H9 (cell line): ENCODE measurements at regions not wholly inside any gene's neighbourhood (a gene's known extent, or its start where the extent isn't known, plus 50 kb on each side); places are given as distances from the start of the nearest gene placed in this dataset.

Experiments
- DNase-seq: peaks from one replicate; pipeline ENCODE4 v3.0.0-alpha.2; 2017
- H2AFZ ChIP-seq: one replicate; pipeline ENCODE4 v1.6.1; 2013; ENCODE audit warnings: mild to moderate bottlenecking, low read length, control low read depth, moderate library complexity
- H2AK5ac ChIP-seq: 2 replicates; pipeline ENCODE4 v1.6.1; 2013; ENCODE audit warnings: low read length, control low read depth, mixed read lengths; ENCODE audit not compliant: insufficient read length
- H2BK120ac ChIP-seq: one replicate; pipeline ENCODE4 v1.6.1; 2013; ENCODE audit warnings: low read depth, mild to moderate bottlenecking, low read length, control low read depth, inconsistent platforms; ENCODE audit not compliant: poor library complexity, severe bottlenecking
- H2BK12ac ChIP-seq: 2 replicates; pipeline ENCODE4 v1.6.1; 2013; ENCODE audit warnings: low read length, control low read depth, mixed read lengths, low read depth; ENCODE audit not compliant: insufficient read length
- H2BK15ac ChIP-seq: 2 replicates; pipeline ENCODE4 v1.6.1; 2013; ENCODE audit warnings: low read depth, low read length, control low read depth
- H2BK20ac ChIP-seq: one replicate; pipeline ENCODE4 v1.6.1; 2013; ENCODE audit warnings: low read depth, mild to moderate bottlenecking, low read length, control low read depth, inconsistent platforms; ENCODE audit not compliant: poor library complexity, severe bottlenecking
- H2BK5ac ChIP-seq: 2 replicates; pipeline ENCODE4 v1.6.1; 2013; ENCODE audit warnings: low read length, control low read depth, mixed read lengths; ENCODE audit not compliant: insufficient read length
- H3K14ac ChIP-seq: 2 replicates; pipeline ENCODE4 v1.6.1; 2013; ENCODE audit warnings: low read length, control low read depth; ENCODE audit not compliant: insufficient read depth
- H3K18ac ChIP-seq: 2 replicates; pipeline ENCODE4 v1.6.1; 2013; ENCODE audit warnings: low read depth, mild to moderate bottlenecking, mixed read lengths, low read length, control low read depth; ENCODE audit not compliant: insufficient read length
- H3K23ac ChIP-seq: 2 replicates; pipeline ENCODE4 v1.6.1; 2013; ENCODE audit warnings: low read length, control low read depth, mixed read lengths, low read depth; ENCODE audit not compliant: insufficient read length
- H3K23me2 ChIP-seq: 2 replicates; pipeline ENCODE4 v1.6.1; 2013; ENCODE audit warnings: low read depth, mild to moderate bottlenecking, mixed read lengths, low read length, control low read depth; ENCODE audit not compliant: insufficient read length, poor library complexity, severe bottlenecking
- H3K27ac ChIP-seq: 2 replicates; pipeline ENCODE4 v1.5.1; 2013; ENCODE audit warnings: low read length, control low read depth, mixed read lengths, low read depth; ENCODE audit not compliant: insufficient read length
- H3K27me3 ChIP-seq: 2 replicates; pipeline ENCODE4 v1.6.1; 2013; ENCODE audit warnings: low read length, control low read depth, inconsistent platforms; ENCODE audit not compliant: insufficient read depth
- H3K4ac ChIP-seq: 2 replicates; pipeline ENCODE4 v1.6.1; 2013; ENCODE audit warnings: low read depth, mild to moderate bottlenecking, control low read depth, inconsistent platforms, low read length, moderate library complexity
- H3K4me1 ChIP-seq: 2 replicates; pipeline ENCODE4 v1.6.1; 2013; ENCODE audit warnings: low read length, control low read depth, inconsistent platforms; ENCODE audit not compliant: insufficient read depth
- H3K4me2 ChIP-seq: 2 replicates; pipeline ENCODE4 v1.6.1; 2013; ENCODE audit warnings: low read length, control low read depth, mixed read lengths; ENCODE audit not compliant: insufficient read length, insufficient read depth
- H3K56ac ChIP-seq: 2 replicates; pipeline ENCODE4 v1.6.1; 2013; ENCODE audit warnings: low read depth, mild to moderate bottlenecking, mixed read lengths, low read length, control low read depth; ENCODE audit not compliant: insufficient read length
- H3K79me1 ChIP-seq: 2 replicates; pipeline ENCODE4 v1.6.1; 2013; ENCODE audit warnings: low read depth, mild to moderate bottlenecking, moderate library complexity, low read length, control low read depth, inconsistent platforms; ENCODE audit not compliant: insufficient read depth, poor library complexity, severe bottlenecking
- H3K79me2 ChIP-seq: 2 replicates; pipeline ENCODE4 v1.6.1; 2013; ENCODE audit warnings: low read length, control low read depth, inconsistent platforms; ENCODE audit not compliant: insufficient read depth
- H3K9ac ChIP-seq: 2 replicates; pipeline ENCODE4 v1.6.1; 2013; ENCODE audit warnings: low read length, control low read depth, mixed read lengths; ENCODE audit not compliant: insufficient read length; ENCODE audit errors: extremely low read depth
- H3K9me3 ChIP-seq: one replicate; pipeline ENCODE4 v1.6.1; 2013; ENCODE audit warnings: low read depth, low read length, inconsistent platforms; ENCODE audit not compliant: control insufficient read depth
- H3T11ph ChIP-seq: one replicate; pipeline ENCODE4 v1.6.1; 2013; ENCODE audit warnings: mild to moderate bottlenecking, low read length, control low read depth, inconsistent platforms
- H4K20me1 ChIP-seq: one replicate; pipeline ENCODE4 v1.6.1; 2013; ENCODE audit not compliant: control insufficient read depth, insufficient read length, insufficient read depth
- H4K5ac ChIP-seq: 2 replicates; pipeline ENCODE4 v1.6.1; 2013; ENCODE audit warnings: low read depth, mild to moderate bottlenecking, mixed read lengths, low read length, control low read depth; ENCODE audit not compliant: insufficient read length
- H4K8ac ChIP-seq: replicated peaks from 2 replicates; pipeline ENCODE4 v1.6.1; 2013; ENCODE audit warnings: low read length, control low read depth, mixed read lengths, low read depth; ENCODE audit not compliant: insufficient read length
- H4K91ac ChIP-seq: 2 replicates; pipeline ENCODE4 v1.6.1; 2013; ENCODE audit warnings: low read depth, mild to moderate bottlenecking, moderate library complexity, mixed read lengths, low read length, control low read depth; ENCODE audit not compliant: insufficient read length
- H3K27ac Mint-ChIP-seq, 3 experiments: 2 replicates in 2 of 3; 3 replicates in 1 of 3; pipeline ENCODE4 v1.8.0; 2020 to 2021; ENCODE audit warnings: mixed read lengths in 3 of 3, mild to moderate bottlenecking in 1 of 3, moderate library complexity in 1 of 3
- H3K27me3 Mint-ChIP-seq: 2 replicates; pipeline ENCODE4 v1.8.0; 2021; ENCODE audit warnings: low read depth, mild to moderate bottlenecking, moderate library complexity, mixed read lengths
- H3K36me3 Mint-ChIP-seq, 3 experiments: 2 replicates in 2 of 3; 3 replicates in 1 of 3; pipeline ENCODE4 v1.8.0; 2020 to 2021; ENCODE audit warnings: low read depth in 3 of 3, mixed read lengths in 3 of 3; ENCODE audit not compliant: insufficient read depth in 1 of 3
- H3K4me1 Mint-ChIP-seq, 2 experiments: 2 replicates each; pipeline ENCODE4 v1.8.0; 2020; ENCODE audit warnings: mixed read lengths in 2 of 2
- H3K4me3 Mint-ChIP-seq, 2 experiments: 2 replicates in 1 of 2; 3 replicates in 1 of 2; pipeline ENCODE4 v1.8.0; 2020 to 2021; ENCODE audit warnings: mild to moderate bottlenecking in 2 of 2, mixed read lengths in 2 of 2, moderate library complexity in 1 of 2
- H3K9me3 Mint-ChIP-seq, 2 experiments: 2 replicates in 1 of 2; 3 replicates in 1 of 2; pipeline ENCODE4 v1.8.0; 2020; ENCODE audit warnings: mild to moderate bottlenecking in 2 of 2, mixed read lengths in 2 of 2, moderate library complexity in 1 of 2
- WGBS: extraction: QIAGEN DNeasy Blood & Tissue Kit; methylation state at CpG from one replicate; pipeline ENCODE4 v1.1.7; 2013; ENCODE audit warnings: missing lambda C conversion rate, low lambda C conversion rate, mixed read lengths; ENCODE audit not compliant: insufficient read length; ENCODE audit errors: extremely low coverage; 5-methylcytosine and 5-hydroxymethylcytosine counted together
- TF ChIP-seq, protein P1 (sequence below): fragments of 200-600 bp; sonication (generic); conservative IDR thresholded peaks from 3 replicates; pipeline ENCODE4 v1.8.0; 2021; ENCODE audit warnings: antibody characterized with exemption, mild to moderate bottlenecking

GRCh38 chr1:187617776-187618175, 789.0 kb downstream of the PLA2G4A start:
- no peaks in the 10 kb centered on the region for H3K79me2 ChIP-seq
- H3K9me3 Mint-ChIP-seq: peaks cover 35 to 42% of the 10 kb centered on the region in 2 experiments
- H3K9ac ChIP-seq: no peak overlapping the region
- no peak overlapping the region for H3K4me2 ChIP-seq
- no peak overlapping the region for H3K23ac ChIP-seq
- no peaks in the 10 kb centered on the region for H4K20me1 ChIP-seq
- no peak overlapping the region for H2BK15ac ChIP-seq
- no peaks in the 10 kb centered on the region for H3K79me1 ChIP-seq
- H3K4me3 Mint-ChIP-seq: no peak overlapping the region
- H3K4ac ChIP-seq: no peak overlapping the region
- H4K8ac ChIP-seq: no peak overlapping the region
- H4K91ac ChIP-seq: no peak overlapping the region
- H2BK120ac ChIP-seq: no peak overlapping the region
- H3K27ac Mint-ChIP-seq: 0 out of 7 replicates have a peak overlapping the region, but pooled peaks of 1 of the 3 experiments have one; percentile 38
- no peak overlapping the region for H4K5ac ChIP-seq
- H3K23me2 ChIP-seq: no peaks in the 10 kb centered on the region
- no peak for DNase-seq
- H2BK20ac ChIP-seq: no peak overlapping the region
- H3K27me3 Mint-ChIP-seq: peaks cover 3% of the 10 kb centered on the region; the same call in 1 of the 2 replicates
- H3K27me3 ChIP-seq: no peaks in the 10 kb centered on the region
- H3K27ac ChIP-seq: no peak overlapping the region
- no peak overlapping the region for H2AFZ ChIP-seq
- TF ChIP-seq, protein P1, sequence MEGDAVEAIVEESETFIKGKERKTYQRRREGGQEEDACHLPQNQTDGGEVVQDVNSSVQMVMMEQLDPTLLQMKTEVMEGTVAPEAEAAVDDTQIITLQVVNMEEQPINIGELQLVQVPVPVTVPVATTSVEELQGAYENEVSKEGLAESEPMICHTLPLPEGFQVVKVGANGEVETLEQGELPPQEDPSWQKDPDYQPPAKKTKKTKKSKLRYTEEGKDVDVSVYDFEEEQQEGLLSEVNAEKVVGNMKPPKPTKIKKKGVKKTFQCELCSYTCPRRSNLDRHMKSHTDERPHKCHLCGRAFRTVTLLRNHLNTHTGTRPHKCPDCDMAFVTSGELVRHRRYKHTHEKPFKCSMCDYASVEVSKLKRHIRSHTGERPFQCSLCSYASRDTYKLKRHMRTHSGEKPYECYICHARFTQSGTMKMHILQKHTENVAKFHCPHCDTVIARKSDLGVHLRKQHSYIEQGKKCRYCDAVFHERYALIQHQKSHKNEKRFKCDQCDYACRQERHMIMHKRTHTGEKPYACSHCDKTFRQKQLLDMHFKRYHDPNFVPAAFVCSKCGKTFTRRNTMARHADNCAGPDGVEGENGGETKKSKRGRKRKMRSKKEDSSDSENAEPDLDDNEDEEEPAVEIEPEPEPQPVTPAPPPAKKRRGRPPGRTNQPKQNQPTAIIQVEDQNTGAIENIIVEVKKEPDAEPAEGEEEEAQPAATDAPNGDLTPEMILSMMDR: no peak
- H3K4me1 ChIP-seq: peaks cover 3% of the 10 kb centered on the region; the same call in 1 of the 2 replicates
- H3K56ac ChIP-seq: no peak overlapping the region
- H3T11ph ChIP-seq: no peak overlapping the region
- no peak overlapping the region for H2BK12ac ChIP-seq
- H3K18ac ChIP-seq: no peak overlapping the region
- no peak overlapping the region for H3K14ac ChIP-seq
- H3K4me1 Mint-ChIP-seq: peaks cover 2 to 5% of the 10 kb centered on the region in 2 experiments; a peak in 2 of 4 replicates
- no peak overlapping the region for H2BK5ac ChIP-seq
- no peak overlapping the region for H2AK5ac ChIP-seq
- peaks cover 13% of the 10 kb centered on the region for H3K9me3 ChIP-seq
- WGBS: no CpG with 5 or more reads among the region's 3 CpGs
- H3K36me3 Mint-ChIP-seq: peaks cover 29 to 34% (median 30%) of the 10 kb centered on the region in 3 experiments
